SK-N-SH treated with all-trans-retinoic acid at 6 μM for 48 hours (cell line): ENCODE measurements at regions not wholly inside any gene's neighbourhood (a gene's known extent, or its start where the extent isn't known, plus 50 kb on each side); places are given as distances from the start of the nearest gene placed in this dataset.

ENCODE experiments used
- CREB5 ChIP-seq: fragments of 250-450 bp; sonication (Bioruptor Pico); IDR thresholded peaks from 2 replicates; pipeline ENCODE4 v1.5.1; 2020; ENCODE audit warnings: low read depth, mild to moderate bottlenecking, moderate library complexity
- CSRNP3 ChIP-seq: fragments of 250-450 bp; sonication (Bioruptor Pico); IDR thresholded peaks from 2 replicates; pipeline ENCODE4 v1.5.1; 2021; ENCODE audit warnings: mild to moderate bottlenecking, moderate library complexity
- TSHZ2 ChIP-seq: fragments of 250-450 bp; sonication (Bioruptor Pico); IDR thresholded peaks from 2 replicates; pipeline ENCODE4 v1.5.0; 2020; ENCODE audit warnings: mild to moderate bottlenecking, moderate library complexity
- ZFP3 ChIP-seq: fragments of 250-450 bp; sonication (Bioruptor Pico); IDR thresholded peaks from 2 replicates; pipeline ENCODE4 v1.5.0; 2020; ENCODE audit warnings: mild to moderate bottlenecking, moderate library complexity
- ZNF565 ChIP-seq: fragments of 450-650 bp; formaldehyde crosslinking; conservative IDR thresholded peaks from 2 replicates; pipeline ENCODE4 v1.5.0; 2020; ENCODE audit warnings: low read depth, mild to moderate bottlenecking, moderate library complexity

- TF ChIP-seq ZFP3 (no peak), ZNF565 (CRISPR knock-in tag) (no peak), CREB5 (CRISPR knock-in tag) (no peak), CSRNP3 (CRISPR knock-in tag) (no peak), TSHZ2 (CRISPR knock-in tag) (no peak)
Observed at GRCh38 chr6:145073811-145074210, 661.5 kb downstream of the EPM2A start.
